Suprapubic skin (tissue), 4 donors: ENCODE measurements at regions not wholly inside any gene's neighbourhood (a gene's known extent, or its start where the extent isn't known, plus 50 kb on each side); places are given as distances from the start of the nearest gene placed in this dataset.

Source experiments
- DNase-seq, 2 donors: peaks; one replicate each; pipeline ENCODE4 v3.0.0-alpha.2; 2019; ENCODE audit warnings: low spot score in 2 of 2
- H3K27ac ChIP-seq: fragments of 200-600 bp; sonication (generic); one replicate; pipeline ENCODE4 v1.5.1; 2019
- H3K27me3 ChIP-seq: fragments of 200-600 bp; sonication (generic); one replicate; pipeline ENCODE4 v1.5.1; 2019
- H3K36me3 ChIP-seq: fragments of 200-600 bp; sonication (generic); one replicate; pipeline ENCODE4 v1.5.1; 2019
- H3K4me1 ChIP-seq: fragments of 200-600 bp; sonication (generic); one replicate; pipeline ENCODE4 v1.5.1; 2019
- H3K4me3 ChIP-seq: fragments of 200-600 bp; sonication (generic); one replicate; pipeline ENCODE4 v1.5.1; 2019; ENCODE audit warnings: mild to moderate bottlenecking
- H3K9me3 ChIP-seq: fragments of 200-600 bp; sonication (generic); one replicate; pipeline ENCODE4 v1.5.1; 2019
- CTCF ChIP-seq, 2 donors: fragments of 200-600 bp in 1 of 2; fragments of 450-650 bp in 1 of 2; sonication (generic) in 1 of 2; IDR thresholded peaks; one replicate each; pipeline ENCODE4 v1.5.1; 2016 to 2019; ENCODE audit warnings: antibody characterized with exemption in 2 of 2, mild to moderate bottlenecking in 1 of 2, moderate library complexity in 1 of 2
- EP300 ChIP-seq: sonication (generic); formaldehyde crosslinking; IDR thresholded peaks from one replicate; pipeline ENCODE4 v1.6.1; 2017; ENCODE audit warnings: antibody characterized with exemption
- POLR2A ChIP-seq, 2 donors: fragments of 450-650 bp; IDR thresholded peaks; one replicate each; pipeline ENCODE4 v1.6.1; 2017; ENCODE audit warnings: antibody characterized with exemption in 2 of 2, mild to moderate bottlenecking in 2 of 2, moderate library complexity in 2 of 2
- POLR2AphosphoS5 ChIP-seq, 3 donors: sonication (generic); formaldehyde crosslinking; IDR thresholded peaks; one replicate each; pipeline ENCODE4 v1.6.1; 2017; ENCODE audit warnings: antibody characterized with exemption in 3 of 3
- WGBS: methylation state at CpG from one replicate; pipeline ENCODE4 v1.1.5; 2018; 5-methylcytosine and 5-hydroxymethylcytosine counted together

DNA sequence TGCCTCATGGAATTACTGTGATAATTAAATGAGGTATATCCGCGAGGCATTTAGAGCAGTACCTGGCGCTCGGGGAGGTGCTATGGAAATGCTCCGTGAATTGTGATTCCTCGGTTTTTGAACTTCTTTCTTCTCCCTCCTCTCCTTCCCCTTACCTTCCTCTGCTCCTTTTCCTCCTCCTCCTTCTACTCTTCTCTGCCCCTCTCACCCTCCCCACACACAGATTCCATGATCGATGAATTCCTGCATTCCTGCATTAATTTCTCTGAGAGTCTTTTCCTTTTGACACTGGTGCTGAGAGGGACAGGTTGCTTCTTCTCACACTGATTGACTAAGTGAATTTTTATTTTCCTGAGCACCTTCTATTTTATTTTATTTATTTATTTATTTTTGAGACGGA, 101.2 kb upstream of the RGMA start:
- DNase-seq: no peak
- Histone ChIP-seq H3K27me3 (peaks cover 2% of the 10 kb centered on the region), H3K9me3 (no peaks in the 10 kb centered on the region), H3K4me3 (no peak overlapping the region), H3K27ac (no peak overlapping the region), H3K4me1 (no peaks in the 10 kb centered on the region), H3K36me3 (no peaks in the 10 kb centered on the region)
- WGBS: 85% methylated on average over 8 of the region's 8 CpGs
- TF ChIP-seq EP300: no peak
- TF ChIP-seq POLR2A (IDR thresholded peaks at IDR 0.05): no peak
- TF ChIP-seq POLR2AphosphoS5 (IDR thresholded peaks at IDR 0.05): no peak
- no peak for TF ChIP-seq CTCF (IDR thresholded peaks at IDR 0.05)

DNA sequence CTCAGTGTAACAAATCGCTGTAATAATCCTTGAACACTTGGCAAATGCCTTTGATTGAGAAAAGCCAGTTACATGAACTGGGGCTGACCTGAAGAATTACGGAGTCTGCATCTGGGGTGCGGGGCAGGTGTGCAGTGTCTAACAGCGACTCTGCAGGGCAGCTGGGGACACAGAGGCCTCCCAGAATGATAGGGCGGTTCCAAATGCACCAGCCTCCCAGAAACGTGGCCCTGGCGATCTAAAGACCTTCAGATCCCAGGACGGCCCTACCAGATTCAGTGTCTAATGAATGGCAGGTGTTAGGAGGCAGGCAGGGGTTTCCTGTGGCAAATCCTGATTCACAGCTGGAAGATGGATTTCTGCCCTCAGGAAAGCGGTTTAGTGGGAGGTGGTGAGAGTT, 100.5 kb upstream of the RGMA start:
- Histone ChIP-seq H3K4me1 (no peaks in the 10 kb centered on the region), H3K4me3 (no peak overlapping the region), H3K36me3 (no peaks in the 10 kb centered on the region), H3K9me3 (no peaks in the 10 kb centered on the region), H3K27me3 (peaks cover 2% of the 10 kb centered on the region), H3K27ac (no peak overlapping the region)
- 50% methylated on average over 5 of the region's 9 CpGs for WGBS
- no peak for DNase-seq
- TF ChIP-seq POLR2AphosphoS5 (IDR thresholded peaks at IDR 0.05) (no peak), POLR2A (IDR thresholded peaks at IDR 0.05) (no peak), EP300 (no peak), CTCF (IDR thresholded peaks at IDR 0.05) (no peak)

DNA sequence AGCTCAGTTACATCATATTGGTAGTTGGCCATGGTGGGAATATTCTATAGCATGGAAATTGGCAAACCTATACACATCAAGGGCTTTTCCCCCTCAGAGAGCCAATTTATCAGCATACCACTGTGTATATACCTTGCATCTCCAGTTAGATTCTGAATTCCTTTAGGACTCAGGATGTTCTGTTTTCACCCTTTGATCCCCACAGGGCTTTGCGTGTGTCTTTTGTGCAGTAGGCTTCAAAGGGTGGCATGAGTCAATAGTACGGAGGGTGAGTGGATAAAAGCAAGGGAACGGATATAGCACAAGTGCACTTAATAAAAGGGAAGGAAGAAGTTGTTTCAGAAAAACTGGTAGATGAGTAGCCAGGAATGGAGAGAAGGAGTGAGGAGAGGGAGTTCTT, 99.2 kb upstream of the RGMA start:
- Histone ChIP-seq H3K36me3 (no peaks in the 10 kb centered on the region), H3K27ac (no peak overlapping the region), H3K9me3 (no peaks in the 10 kb centered on the region), H3K27me3 (no peaks in the 10 kb centered on the region), H3K4me1 (no peaks in the 10 kb centered on the region), H3K4me3 (no peak overlapping the region)
- TF ChIP-seq CTCF (IDR thresholded peaks at IDR 0.05): no peak
- TF ChIP-seq EP300: no peak
- DNase-seq: no peak
- WGBS: 90% methylated on average over 3 of the region's 3 CpGs

GRCh38 chr15:93185796-93186195, 96.8 kb upstream of the RGMA start:
- H3K27ac ChIP-seq: no peak overlapping the region
- H3K27me3 ChIP-seq: no peaks in the 10 kb centered on the region
- no peak for TF ChIP-seq POLR2A (IDR thresholded peaks at IDR 0.05)
- no peak for TF ChIP-seq POLR2AphosphoS5 (IDR thresholded peaks at IDR 0.05)
- no peak for TF ChIP-seq CTCF (IDR thresholded peaks at IDR 0.05)
- no peak for TF ChIP-seq EP300
- no peak overlapping the region for H3K4me3 ChIP-seq
- no peaks in the 10 kb centered on the region for H3K9me3 ChIP-seq
- 63% methylated on average over 3 of the region's 3 CpGs for WGBS
- no peaks in the 10 kb centered on the region for H3K36me3 ChIP-seq
- DNase-seq: no peak
- no peaks in the 10 kb centered on the region for H3K4me1 ChIP-seq

- Histone ChIP-seq H3K27ac (no peak overlapping the region), H3K27me3 (no peaks in the 10 kb centered on the region), H3K9me3 (no peaks in the 10 kb centered on the region), H3K36me3 (no peaks in the 10 kb centered on the region), H3K4me1 (peaks cover 8% of the 10 kb centered on the region), H3K4me3 (no peak overlapping the region)
- WGBS: 75% methylated on average over 8 of the region's 8 CpGs
- DNase-seq: no peak
- TF ChIP-seq CTCF (IDR thresholded peaks at IDR 0.05) (no peak), EP300 (no peak)
These were observed 93.7 kb upstream of the RGMA start for GRCh38 chr15:93182703-93183205.
